Esophagus muscularis mucosa (tissue), 3 donors: ENCODE measurements at regions not wholly inside any gene's neighbourhood (a gene's known extent, or its start where the extent isn't known, plus 50 kb on each side); places are given as distances from the start of the nearest gene placed in this dataset.

Experiments
- POLR2AphosphoS5 ChIP-seq, 2 donors: sonication (generic); formaldehyde crosslinking; IDR thresholded peaks; one replicate each; pipeline ENCODE4 v1.6.1; 2017; ENCODE audit warnings: antibody characterized with exemption in 2 of 2
- TF ChIP-seq, protein P1 (sequence below), 3 experiments: fragments of 200-600 bp in 2 of 3; fragments of 450-650 bp in 1 of 3; sonication (generic) in 2 of 3; IDR thresholded peaks; one replicate each; pipeline ENCODE4 v1.5.1; 2017 to 2019; ENCODE audit warnings: antibody characterized with exemption in 3 of 3, mild to moderate bottlenecking in 2 of 3, moderate library complexity in 1 of 3

DNA sequence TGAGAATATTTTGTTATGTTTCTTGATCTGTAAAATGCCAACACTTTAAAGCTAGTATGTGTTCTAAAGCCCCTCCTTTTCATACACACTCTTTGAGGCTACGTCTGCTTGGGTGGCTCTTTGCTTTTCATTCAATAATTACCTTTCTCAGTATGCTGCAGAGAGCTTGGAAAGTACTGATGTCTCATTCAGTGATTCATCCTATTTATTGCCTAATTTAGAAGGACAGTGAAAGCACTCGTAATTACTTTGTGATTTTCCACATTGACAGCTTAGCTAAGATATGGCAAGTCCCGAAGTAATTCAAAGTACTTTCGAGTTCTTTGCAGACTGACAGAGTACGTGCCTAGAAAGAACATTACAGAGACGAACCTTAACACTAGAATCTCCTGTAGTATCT is 57.2 kb downstream of the BMP15 start:
- TF ChIP-seq POLR2AphosphoS5 (IDR thresholded peaks at IDR 0.05), result no peak
- TF ChIP-seq, protein P1, sequence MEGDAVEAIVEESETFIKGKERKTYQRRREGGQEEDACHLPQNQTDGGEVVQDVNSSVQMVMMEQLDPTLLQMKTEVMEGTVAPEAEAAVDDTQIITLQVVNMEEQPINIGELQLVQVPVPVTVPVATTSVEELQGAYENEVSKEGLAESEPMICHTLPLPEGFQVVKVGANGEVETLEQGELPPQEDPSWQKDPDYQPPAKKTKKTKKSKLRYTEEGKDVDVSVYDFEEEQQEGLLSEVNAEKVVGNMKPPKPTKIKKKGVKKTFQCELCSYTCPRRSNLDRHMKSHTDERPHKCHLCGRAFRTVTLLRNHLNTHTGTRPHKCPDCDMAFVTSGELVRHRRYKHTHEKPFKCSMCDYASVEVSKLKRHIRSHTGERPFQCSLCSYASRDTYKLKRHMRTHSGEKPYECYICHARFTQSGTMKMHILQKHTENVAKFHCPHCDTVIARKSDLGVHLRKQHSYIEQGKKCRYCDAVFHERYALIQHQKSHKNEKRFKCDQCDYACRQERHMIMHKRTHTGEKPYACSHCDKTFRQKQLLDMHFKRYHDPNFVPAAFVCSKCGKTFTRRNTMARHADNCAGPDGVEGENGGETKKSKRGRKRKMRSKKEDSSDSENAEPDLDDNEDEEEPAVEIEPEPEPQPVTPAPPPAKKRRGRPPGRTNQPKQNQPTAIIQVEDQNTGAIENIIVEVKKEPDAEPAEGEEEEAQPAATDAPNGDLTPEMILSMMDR (IDR thresholded peaks at IDR 0.05), result no peak
